GM18507 (cell line): ENCODE measurements at regions not wholly inside any gene's neighbourhood (a gene's known extent, or its start where the extent isn't known, plus 50 kb on each side); places are given as distances from the start of the nearest gene placed in this dataset.
"Not testable (repeated sequence)": the region's sequence is repeated elsewhere in the genome, so short reads cannot be mapped to it uniquely, and the experiment has no call there.

Experiments used
- DNase-seq: peaks from one replicate; pipeline ENCODE4 v3.0.0; 2011; ENCODE audit warnings: low read depth; ENCODE audit not compliant: insufficient read length; ENCODE audit errors: extremely low spot score
- FAIRE-seq: peaks from 2 replicates; lab custom pipeline; 2011; peaks lifted over from hg19 to GRCh38; lab: Jason Lieb, UNC

DNA sequence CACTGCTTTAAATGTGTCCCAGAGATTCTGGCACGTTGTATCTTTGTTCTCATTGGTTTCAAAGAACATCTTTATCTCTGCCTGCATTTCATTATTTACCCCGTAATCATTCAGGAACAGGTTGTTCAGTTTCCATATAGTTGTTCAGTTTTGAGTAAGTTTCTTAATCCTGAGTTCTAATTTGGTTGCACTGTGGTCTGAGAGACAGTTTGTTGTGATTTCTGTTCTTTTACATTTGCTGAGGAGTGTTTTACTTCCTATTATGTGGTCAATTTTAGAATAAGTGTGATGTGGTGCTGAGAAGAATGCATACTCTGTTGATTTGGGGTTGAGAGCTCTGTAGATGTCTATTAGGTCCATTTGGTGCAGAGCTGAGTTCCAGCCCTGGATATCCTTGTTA is 148.1 kb downstream of the VSIG4 start:
- not testable (repeated sequence) for DNase-seq

DNA sequence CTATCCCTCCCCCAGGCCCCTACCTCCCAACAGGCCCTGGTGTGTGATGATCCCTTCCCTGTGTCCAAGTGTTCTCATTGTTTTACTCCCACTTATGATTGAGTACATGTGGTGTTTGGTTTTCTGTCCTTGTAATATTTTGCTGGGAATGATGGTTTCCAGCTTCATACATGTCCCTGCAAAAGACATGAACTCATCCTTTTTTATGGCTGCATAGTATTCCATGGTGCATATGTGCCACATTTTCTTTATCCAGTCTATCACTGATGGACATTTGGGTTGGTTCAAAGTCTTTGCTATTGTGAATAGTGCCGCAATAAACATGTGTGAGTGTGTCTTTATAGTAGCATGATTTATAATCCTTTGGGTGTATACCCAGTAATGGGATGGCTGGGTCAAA is 151.7 kb downstream of the VSIG4 start:
- not testable (repeated sequence) for DNase-seq, FAIRE-seq

More for the DNA sequence above, 148.1 kb downstream of the VSIG4 start:
- peak; percentile 87 for FAIRE-seq

DNA sequence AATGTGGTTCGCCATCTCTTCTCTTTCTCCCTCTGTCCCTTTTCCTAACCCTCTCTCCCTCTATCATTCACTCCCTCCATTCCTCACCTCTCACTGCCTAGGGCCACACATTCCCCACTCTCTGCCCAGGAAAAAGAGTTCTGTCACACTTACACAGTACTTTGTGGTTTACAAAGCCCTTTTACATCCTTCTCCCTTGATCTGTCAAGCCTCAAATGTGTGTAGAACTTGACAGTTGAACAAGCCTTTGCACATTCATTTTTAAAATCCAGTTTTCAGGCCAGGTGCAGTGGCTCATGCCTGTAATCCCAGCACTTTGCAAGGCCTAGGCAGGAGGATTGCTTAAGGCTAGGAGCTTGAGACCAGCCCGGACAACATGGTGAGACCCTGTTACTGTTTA is 156.3 kb downstream of the VSIG4 start:
- DNase-seq (no peak), FAIRE-seq (no peak)

DNA sequence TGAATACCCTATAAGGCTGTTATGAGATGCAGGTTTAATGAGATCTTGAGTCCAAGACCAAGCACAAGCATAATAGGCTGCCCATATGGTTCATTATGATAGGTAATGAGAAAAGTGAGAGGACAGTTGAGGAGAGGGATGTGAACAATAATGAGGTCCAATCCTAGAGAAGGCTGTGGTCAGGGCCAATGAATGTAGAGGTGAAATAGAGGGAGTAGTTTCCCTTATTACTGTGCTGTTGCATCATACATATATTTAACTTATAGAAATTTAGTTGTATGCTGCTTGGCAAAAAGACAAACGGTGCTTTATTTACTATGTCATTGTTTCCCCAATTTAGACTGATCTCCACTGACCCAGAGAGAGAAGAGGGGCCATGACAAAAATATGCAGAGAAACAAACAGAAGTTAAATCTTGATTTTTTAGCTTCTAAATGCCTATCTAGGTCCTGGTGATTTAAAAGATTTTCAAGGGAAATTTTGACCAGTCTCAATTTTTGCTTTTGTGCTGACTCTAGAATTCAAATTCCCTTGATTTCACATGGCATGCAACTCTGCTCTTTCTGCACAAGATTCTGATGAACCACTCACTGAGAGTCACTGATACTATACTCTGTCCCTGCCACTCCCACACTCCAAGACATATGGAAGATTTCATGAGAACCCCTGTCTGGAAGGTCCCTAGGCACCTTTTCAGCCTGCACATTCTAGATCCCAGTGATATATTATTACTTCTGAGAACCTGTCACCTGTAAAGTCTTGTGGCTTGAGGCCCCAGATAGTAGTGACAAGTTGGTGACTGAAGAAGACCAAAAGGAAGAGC is 159.7 kb downstream of the VSIG4 start:
- peak; percentile 76 for FAIRE-seq
- DNase-seq = no peak

DNA sequence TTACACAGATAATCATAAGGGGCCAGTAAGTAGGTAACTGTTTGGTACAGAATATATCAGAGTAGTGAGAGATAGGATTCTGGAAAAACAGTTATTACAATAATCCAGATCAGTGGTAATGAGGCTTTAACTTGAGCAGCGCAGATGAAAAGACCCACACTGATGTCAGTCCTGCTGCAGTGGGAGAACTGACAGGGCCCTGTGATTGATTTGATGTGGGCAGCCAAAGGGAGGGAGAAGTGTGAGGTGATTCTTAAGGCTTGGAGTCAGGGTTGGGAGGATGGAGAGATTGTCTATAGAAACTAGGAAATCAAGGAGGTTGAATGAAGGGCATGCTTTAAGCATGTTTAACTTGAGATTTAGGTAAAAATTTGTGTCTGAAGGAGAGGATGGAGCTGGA is 161.4 kb downstream of the VSIG4 start:
- DNase-seq (no peak), FAIRE-seq (no peak)

DNA sequence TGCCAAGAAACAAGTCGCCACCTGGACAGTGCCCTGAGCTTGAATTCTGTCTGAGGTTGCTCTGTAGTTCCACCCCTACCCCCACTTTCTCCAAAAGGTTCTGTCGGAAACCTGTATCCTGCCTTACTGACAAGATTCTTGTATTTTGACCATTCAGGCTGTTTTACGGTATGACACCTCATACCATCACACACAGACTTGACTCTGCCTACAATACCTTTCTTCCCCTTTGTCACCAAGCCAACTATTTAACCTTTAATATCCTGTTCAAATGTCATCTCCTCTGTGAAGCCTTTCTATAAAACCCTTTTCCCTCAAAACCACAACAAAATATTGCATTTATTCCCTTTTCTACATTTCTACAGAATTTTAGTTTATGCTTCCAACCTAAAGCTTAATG is 161.9 kb downstream of the VSIG4 start:
- FAIRE-seq (peak; percentile 15), DNase-seq (no peak)

DNA sequence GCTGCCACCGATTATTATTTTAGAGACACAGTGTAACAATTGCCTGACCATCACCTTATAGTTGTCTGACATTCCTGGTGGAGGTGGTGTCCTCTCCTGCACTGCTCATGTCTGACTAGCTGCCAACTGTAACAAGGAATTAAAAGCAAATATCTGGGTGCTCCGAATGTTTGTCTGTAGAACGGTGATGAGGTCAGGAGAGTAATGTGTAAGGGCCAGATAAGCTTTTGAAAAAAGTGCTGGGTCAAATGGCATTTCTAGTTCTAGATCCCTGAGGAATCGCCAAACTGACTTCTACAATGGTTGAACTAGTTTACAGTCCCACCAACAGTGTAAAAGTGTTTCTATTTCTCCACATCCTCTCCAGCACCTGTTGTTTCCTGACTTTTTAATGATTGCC is 164.3 kb downstream of the VSIG4 start:
- FAIRE-seq = peak; percentile 53
- not testable (repeated sequence) for DNase-seq

DNA sequence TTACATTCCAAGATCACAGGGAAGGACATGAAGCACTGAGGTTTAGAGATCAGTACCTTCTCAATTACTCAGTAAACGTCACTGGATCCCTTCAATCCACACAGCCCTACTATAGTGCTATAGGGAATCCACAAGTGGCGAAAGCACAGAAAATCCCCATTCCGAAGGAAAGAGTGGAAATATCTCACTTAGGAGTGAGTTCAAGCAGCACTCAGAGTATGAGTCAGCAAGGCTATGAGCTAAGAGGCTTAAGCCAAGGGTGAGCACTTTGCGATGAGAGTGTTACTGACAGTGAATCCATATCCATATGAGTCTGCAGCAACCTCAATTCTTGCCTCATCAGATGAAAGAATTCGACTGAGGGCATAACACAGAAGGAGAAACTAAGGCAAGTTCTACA is 165.1 kb downstream of the VSIG4 start:
- DNase-seq (no peak), FAIRE-seq (peak; percentile 53)

DNA sequence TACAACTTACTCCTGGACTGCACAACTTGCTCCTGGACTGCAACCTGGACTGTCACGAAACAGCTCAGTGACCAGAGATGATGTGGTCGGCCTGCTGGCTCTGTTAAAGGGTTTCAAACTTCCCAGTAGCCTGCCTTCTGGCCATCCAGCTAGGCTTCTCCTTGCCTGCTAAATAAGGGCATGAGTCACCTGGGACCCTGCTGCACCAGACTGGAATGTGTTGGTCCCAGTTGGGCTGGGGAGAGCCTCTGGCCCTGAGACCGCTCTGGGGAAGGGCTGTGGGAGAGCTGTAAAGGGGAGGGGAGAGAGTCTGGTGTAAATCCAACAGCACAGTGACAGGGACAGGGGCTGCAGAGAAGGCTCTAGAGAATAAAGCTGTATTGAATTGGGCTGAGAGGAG is 165.8 kb downstream of the VSIG4 start:
- DNase-seq (no peak), FAIRE-seq (no peak)

DNA sequence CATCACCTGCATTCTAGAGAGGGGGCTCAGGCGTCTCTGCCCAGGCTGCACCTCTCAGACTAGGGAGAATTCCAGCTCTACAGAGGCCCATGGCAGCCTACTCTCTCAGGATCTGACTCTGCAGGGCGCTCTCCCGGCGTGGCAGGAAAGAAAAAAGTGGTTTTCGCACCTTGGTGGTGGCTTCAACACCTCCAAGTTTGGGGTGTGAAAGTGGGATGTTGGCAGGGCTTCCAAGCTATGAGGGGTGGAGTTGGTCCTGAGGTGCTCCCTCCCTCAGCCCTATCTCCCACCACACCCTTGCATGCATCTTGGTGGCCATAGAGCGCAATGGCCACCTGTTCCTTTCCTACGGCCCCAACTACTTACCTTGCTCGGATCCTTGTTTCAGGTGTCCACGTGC is 166.5 kb downstream of the VSIG4 start:
- DNase-seq = no peak
- no peak for FAIRE-seq

DNA sequence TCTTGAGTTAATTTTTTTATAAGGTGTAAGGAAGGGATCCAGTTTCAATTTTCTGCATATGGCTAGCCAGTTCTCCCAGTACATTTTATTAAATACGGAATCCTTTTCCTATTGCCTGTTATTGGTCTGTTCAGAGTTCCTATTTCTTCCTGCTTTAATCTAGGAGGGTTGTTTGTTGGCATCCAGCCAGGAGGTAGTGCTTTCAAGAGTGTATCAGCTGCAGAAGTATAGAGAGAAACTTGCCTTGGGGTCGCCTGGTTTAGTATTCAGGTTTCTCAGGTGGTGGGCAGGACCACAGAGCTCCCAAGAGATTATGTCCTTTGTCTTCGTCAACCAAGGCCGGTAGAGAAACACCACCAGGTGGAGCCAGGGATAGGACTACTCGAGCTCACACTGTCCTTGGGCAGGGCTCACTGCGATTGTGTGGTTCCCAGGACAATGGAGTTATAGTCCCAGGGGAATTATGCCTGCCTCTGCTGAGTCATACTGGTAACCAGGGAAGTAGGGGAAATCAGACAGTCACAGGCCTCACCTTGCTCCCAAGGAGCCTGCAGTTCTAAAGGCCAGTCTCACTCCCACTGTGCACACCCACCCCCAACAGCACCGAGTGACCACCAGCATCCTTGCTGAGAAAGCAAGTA is 168.1 kb downstream of the VSIG4 start:
- FAIRE-seq (peak; percentile 97), DNase-seq (peak; percentile 9)

DNA sequence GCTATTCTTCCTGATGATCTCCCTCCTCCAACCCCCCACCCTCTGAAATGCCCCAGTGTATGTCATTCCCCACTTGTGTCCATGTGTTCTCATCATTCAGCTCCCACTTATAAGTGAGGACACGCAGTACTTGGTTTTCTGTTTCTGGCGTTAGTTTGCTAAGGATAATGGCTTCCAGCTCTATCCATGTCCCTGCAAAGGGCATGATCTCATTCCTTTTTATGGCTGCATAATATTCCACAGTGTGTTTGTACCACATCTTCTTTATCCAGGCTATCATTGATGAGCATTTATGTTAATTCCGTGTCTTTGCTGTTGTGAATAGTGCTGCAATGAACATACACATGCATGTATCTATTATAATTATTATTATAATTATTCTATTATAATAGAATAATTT is 169.3 kb downstream of the VSIG4 start:
- DNase-seq, FAIRE-seq: not testable (repeated sequence)

DNA sequence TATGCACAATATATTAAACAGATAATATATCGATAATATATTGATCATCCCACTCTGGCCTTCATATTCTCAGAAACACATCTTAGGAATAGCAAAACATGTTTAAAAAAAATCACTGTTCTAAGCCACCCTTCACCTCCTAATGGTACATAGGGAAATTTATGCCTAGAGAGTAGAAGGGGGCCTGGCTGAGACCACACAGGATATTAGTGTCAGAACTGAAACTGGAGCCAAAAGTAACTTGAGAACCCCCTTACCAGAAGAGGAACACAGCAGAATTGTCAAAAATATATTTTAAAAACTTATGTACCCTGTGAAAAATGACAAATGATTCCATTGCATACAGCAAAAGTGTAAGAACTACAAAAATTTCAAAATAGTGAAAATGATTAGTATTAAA is 173.1 kb downstream of the VSIG4 start:
- DNase-seq = no peak

DNA sequence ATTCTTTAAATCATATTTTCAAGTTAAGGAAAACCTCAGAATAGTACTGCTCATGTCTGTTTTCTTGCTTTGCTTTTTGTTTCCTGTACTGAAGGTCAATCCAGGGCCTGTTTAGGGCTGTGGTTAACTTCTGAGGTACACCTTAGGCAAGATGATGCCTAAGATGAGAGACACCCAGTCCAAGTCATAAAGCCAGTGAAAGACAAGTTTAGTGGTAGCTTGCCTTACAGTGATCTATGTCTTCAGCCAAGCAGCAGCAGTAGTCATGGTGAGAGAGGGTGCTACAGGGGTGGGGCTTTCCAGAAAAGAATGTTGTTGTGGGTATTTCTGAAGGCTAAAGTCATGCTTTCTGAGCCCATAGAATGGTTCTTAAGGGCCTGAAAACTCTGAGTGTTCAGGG is 173.7 kb downstream of the VSIG4 start:
- DNase-seq (no peak), FAIRE-seq (peak; percentile 87)

More for the DNA sequence above, 173.1 kb downstream of the VSIG4 start:
- peak; percentile 5 for FAIRE-seq

DNA sequence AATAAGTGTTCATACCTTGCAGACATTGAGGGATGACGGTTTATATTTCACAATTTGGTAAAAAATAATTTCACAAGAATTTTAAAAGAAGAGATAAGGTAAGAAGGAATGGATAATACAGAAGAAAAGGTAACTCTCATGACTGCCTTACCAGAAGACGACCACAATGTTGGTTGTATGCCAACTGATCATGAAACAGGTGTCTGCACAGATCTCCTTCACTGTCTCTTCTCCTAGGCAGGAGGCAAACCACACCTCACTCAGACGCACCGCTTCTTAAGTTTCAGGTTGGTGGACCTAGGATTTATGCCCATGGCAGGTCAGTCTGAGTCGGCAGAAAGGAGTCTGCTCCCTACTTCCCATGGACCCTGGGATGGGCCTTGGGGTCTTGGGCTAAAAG is 177.2 kb downstream of the VSIG4 start:
- FAIRE-seq (no peak), DNase-seq (no peak)

DNA sequence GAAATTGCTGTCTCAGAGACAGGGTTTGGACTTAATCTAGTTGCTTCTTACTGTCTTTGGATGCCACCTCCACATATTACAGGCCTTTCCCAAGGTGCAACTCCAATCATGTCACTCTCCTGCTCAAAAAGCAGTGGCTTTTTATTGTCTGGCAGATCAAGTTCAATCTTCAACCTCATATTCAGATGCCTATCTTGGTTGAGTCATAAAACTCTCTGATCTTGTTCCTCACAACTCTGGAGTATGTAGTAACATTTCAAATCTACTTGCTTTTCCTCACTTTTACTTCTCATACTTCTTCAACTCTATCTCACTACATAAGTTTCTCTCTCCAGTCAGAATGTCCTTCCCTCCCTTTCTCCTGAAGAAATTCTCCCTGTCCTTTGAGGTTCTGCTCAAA is 180.6 kb downstream of the VSIG4 start:
- no peak for FAIRE-seq

DNA sequence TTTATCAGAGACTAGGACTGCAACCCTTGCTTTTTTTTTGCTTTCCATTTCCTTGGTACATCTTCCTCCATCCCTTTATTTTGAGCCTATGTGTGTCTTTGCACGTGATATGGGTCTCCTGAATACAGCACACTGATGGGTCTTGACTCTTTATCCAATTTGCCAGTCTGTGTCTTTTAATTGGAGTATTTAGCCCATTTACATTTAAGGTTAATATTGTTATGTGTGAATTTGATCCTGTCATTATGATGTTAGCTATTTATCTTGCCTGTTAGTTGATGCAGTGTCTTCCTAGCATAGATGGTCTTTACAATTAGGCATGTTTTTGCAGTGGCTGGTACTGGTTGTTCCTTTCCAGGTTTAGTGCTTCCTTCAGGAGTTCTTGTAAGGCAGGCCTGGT is 185.4 kb downstream of the VSIG4 start:
- not testable (repeated sequence) for DNase-seq, FAIRE-seq

More for the DNA sequence above, 180.6 kb downstream of the VSIG4 start:
- DNase-seq = no peak

DNA sequence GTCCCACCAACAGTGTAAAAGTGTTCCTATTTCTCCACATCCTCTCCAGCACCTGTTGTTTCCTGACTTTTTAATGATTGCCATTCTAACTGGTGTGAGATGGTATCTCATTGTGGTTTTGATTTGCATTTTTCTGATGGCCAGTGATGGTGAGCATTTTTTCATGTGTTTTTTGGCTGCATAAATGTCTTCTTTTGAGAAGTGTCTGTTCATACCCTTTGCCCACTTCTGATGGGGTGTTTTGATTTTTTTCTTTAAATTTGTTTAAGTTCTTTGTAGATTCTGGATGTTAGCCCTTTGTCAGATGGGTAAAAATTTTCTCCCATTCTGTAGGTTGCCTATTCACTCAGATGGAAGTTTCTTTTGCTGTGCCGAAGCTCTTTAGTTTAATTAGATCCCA is 183.9 kb downstream of the MSN start:
- not testable (repeated sequence) for FAIRE-seq, DNase-seq

DNA sequence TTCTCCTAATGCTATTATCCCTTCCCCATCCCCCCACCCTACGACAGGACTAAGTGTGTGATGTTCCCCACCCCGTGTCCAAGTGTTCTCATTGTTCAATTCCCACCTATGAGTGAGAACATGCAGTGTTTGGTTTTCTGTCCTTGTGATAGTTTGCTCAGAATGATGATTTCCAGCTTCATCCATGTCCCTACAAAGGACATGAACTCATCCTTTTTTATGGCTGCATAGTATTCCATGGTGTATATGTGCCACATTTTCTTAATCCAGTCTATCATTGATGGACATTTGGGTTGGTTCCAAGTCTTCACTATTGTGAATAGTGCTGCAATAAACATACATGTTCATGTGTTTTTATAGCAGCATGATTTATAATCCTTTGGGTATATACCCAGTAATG is 183.4 kb downstream of the MSN start:
- not testable (repeated sequence) for DNase-seq, FAIRE-seq

DNA sequence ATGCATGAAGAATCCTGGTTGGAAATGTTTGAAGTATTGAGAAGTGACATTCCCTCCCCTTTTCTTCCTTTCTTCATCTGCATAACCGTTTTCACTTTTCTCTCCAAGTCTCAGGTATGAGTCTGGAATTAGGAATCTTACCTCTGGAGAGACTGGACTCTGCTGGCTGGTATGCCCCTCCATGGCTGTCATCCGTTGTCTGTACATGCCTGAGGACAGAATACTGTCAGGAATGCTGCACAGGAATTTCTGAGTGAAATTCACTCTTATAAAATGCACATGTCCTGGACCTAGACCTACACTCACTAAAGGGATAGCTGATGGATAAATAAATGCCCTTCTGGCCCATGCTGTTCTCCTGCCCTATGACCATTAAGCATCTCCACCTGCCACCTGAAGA is 179.5 kb downstream of the MSN start:
- DNase-seq = no peak
- FAIRE-seq = no peak

DNA sequence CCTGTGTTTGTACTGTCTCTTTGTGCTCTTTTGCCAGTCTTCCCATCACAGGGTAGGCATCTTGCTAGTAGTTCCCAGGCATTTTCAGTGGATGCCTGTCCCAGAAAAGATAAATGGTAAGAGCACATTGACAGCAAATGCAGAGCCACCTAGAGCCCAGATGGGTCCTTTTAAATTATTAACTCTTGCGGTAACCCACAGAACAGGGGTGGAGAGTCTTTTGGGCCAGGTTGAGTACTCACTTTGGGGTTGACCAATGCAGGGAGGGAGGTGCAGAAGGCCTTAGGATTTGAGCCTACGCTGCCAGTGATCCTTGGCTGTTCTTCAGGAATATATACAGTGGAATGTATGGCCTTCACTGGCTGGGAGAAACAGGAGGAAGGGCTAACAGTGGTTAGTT is 173.8 kb downstream of the MSN start:
- peak; percentile 82 for FAIRE-seq
- DNase-seq = no peak
